ENCODE measurements at regions not wholly inside any gene's neighbourhood (a gene's known extent, or its start where the extent isn't known, plus 50 kb on each side); places are given as distances from the start of the nearest gene placed in this dataset.

GRCh38 chrX:14356401-14356800 lies 172.9 kb upstream of the GLRA2 start:
- H3K27me3 ChIP-seq, result no peaks in the 10 kb centered on the region
- DNase-seq, result no peak
- in situ Hi-C loops (cut with MboI; ENCODE audit: low pct_ligation_motif_present in 1 of 4, low pct_unique_long_range_greater_than_20kb in 1 of 4, low sequenced_read_pairs in 3 of 4) (no loop called here), intact Hi-C loops (cut with DNase I; ENCODE audit: low total_unique reads) (no loop called here)
- TF ChIP-seq POLR2AphosphoS5 (IDR thresholded peaks at IDR 0.05) (no peak), POLR2A (IDR thresholded peaks at IDR 0.05) (no peak), CTCF (IDR thresholded peaks at IDR 0.05) (no peak), EP300 (IDR thresholded peaks at IDR 0.05; ENCODE audit: low read depth) (no peak)
- no peak overlapping the region for H3K27ac ChIP-seq
- H3K4me1 ChIP-seq, result no peaks in the 10 kb centered on the region
- no peaks in the 10 kb centered on the region for H3K36me3 ChIP-seq
- no peaks in the 10 kb centered on the region for H3K9me3 ChIP-seq
- H3K4me3 ChIP-seq, result no peak overlapping the region
- 96% methylated on average over 1 of the region's 1 CpG; no CpG with 5 or more reads in 1 of the 2 donors for WGBS, 2 donors (ENCODE audit: low coverage in 1 of 2)

GRCh38 chrX:14355556-14355955 lies 173.8 kb upstream of the GLRA2 start:
- H3K4me3 ChIP-seq, result no peak overlapping the region
- H3K36me3 ChIP-seq, result no peaks in the 10 kb centered on the region
- H3K27me3 ChIP-seq, result no peaks in the 10 kb centered on the region
- H3K4me1 ChIP-seq, result no peaks in the 10 kb centered on the region
- no peak overlapping the region for H3K27ac ChIP-seq
- no peak for DNase-seq
- H3K9me3 ChIP-seq, result no peaks in the 10 kb centered on the region
- intact Hi-C loops (cut with DNase I; ENCODE audit: low total_unique reads), result no loop called here
- in situ Hi-C loops (cut with MboI; ENCODE audit: low pct_ligation_motif_present in 1 of 4, low pct_unique_long_range_greater_than_20kb in 1 of 4, low sequenced_read_pairs in 3 of 4), result no loop called here
- TF ChIP-seq CTCF (IDR thresholded peaks at IDR 0.05) (no peak), POLR2AphosphoS5 (IDR thresholded peaks at IDR 0.05) (no peak), POLR2A (IDR thresholded peaks at IDR 0.05) (no peak), EP300 (IDR thresholded peaks at IDR 0.05; ENCODE audit: low read depth) (no peak)

GRCh38 chrX:14354521-14354920 lies 174.8 kb upstream of the GLRA2 start:
- no peak for TF ChIP-seq POLR2A (IDR thresholded peaks at IDR 0.05)
- TF ChIP-seq CTCF (IDR thresholded peaks at IDR 0.05), result no peak
- no peak for TF ChIP-seq EP300 (IDR thresholded peaks at IDR 0.05; ENCODE audit: low read depth)
- TF ChIP-seq POLR2AphosphoS5 (IDR thresholded peaks at IDR 0.05), result no peak
- 42 to 50% methylated on average over 3 of the region's 3 CpGs for WGBS, 2 donors (ENCODE audit: low coverage in 1 of 2)
- Histone ChIP-seq H3K4me3 (no peak overlapping the region), H3K27me3 (no peaks in the 10 kb centered on the region), H3K4me1 (no peaks in the 10 kb centered on the region), H3K27ac (no peak overlapping the region), H3K36me3 (no peaks in the 10 kb centered on the region), H3K9me3 (no peaks in the 10 kb centered on the region)
- intact Hi-C loops (cut with DNase I; ENCODE audit: low total_unique reads), result no loop called here
- no peak for DNase-seq
- in situ Hi-C loops (cut with MboI; ENCODE audit: low pct_ligation_motif_present in 1 of 4, low pct_unique_long_range_greater_than_20kb in 1 of 4, low sequenced_read_pairs in 3 of 4), result no loop called here

- Histone ChIP-seq H3K4me1 (no peaks in the 10 kb centered on the region), H3K36me3 (no peaks in the 10 kb centered on the region), H3K27me3 (no peaks in the 10 kb centered on the region), H3K4me3 (no peak overlapping the region), H3K27ac (no peak overlapping the region), H3K9me3 (no peaks in the 10 kb centered on the region)
- no peak for DNase-seq
- TF ChIP-seq EP300 (IDR thresholded peaks at IDR 0.05; ENCODE audit: low read depth) (no peak), POLR2A (IDR thresholded peaks at IDR 0.05) (no peak), POLR2AphosphoS5 (IDR thresholded peaks at IDR 0.05) (no peak), CTCF (IDR thresholded peaks at IDR 0.05) (no peak)
- WGBS, 2 donors (ENCODE audit: low coverage in 1 of 2), result 68% methylated on average over 1 of the region's 1 CpG; no CpG with 5 or more reads in 1 of the 2 donors
- in situ Hi-C loops (cut with MboI; ENCODE audit: low pct_ligation_motif_present in 1 of 4, low pct_unique_long_range_greater_than_20kb in 1 of 4, low sequenced_read_pairs in 3 of 4), result no loop called here
- intact Hi-C loops (cut with DNase I; ENCODE audit: low total_unique reads), result no loop called here
Measured at GRCh38 chrX:14352511-14352910, 176.8 kb upstream of the GLRA2 start.

All from transverse colon (tissue), 4 donors.